GM19043 (cell line): ENCODE measurements at regions not wholly inside any gene's neighbourhood (a gene's known extent, or its start where the extent isn't known, plus 50 kb on each side); places are given as distances from the start of the nearest gene placed in this dataset.

Source experiments
- ATAC-seq: cut with Tn5 transposase; IDR thresholded peaks from one replicate; pipeline ENCODE4 v1.9.1; 2021; ENCODE audit warnings: low read depth; ENCODE audit not compliant: unreplicated experiment

DNA sequence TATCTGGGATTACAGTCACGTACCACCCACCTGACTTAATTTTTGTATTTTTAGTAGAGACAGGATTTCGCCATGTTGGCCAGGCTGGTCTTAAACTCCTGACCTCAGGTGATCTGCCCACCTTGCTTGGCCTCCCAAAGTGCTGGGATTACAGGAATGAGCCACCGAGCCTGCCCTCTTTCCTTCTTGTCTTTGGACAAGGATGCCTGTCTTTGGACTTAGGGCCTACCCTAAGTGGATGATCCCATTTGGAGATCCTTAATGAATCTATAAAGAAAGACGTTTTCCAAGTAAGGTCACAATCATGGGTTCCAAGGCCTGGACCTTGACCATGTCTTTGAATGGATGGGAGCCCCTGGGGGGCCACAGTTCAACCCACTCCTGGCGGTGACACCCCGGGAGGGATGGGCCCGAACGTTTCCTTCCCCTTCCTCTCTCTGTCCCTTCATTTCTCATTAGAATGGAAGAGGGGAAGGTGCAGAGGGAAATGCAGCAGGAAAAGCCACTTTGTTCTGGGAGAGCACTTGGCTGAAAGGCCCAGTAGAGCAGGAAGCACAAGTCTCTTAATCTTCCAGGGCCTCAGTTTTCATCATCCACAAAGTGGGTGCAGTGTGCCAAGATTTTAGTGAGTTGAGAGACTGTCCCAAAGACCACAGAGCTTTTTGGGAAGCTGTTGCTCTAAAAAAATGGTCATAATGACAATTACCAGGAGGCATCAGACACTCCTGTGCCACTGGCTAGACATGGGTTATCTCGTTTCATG, 353.3 kb downstream of the SEC14L1 start:
- ATAC-seq, result no peak

DNA sequence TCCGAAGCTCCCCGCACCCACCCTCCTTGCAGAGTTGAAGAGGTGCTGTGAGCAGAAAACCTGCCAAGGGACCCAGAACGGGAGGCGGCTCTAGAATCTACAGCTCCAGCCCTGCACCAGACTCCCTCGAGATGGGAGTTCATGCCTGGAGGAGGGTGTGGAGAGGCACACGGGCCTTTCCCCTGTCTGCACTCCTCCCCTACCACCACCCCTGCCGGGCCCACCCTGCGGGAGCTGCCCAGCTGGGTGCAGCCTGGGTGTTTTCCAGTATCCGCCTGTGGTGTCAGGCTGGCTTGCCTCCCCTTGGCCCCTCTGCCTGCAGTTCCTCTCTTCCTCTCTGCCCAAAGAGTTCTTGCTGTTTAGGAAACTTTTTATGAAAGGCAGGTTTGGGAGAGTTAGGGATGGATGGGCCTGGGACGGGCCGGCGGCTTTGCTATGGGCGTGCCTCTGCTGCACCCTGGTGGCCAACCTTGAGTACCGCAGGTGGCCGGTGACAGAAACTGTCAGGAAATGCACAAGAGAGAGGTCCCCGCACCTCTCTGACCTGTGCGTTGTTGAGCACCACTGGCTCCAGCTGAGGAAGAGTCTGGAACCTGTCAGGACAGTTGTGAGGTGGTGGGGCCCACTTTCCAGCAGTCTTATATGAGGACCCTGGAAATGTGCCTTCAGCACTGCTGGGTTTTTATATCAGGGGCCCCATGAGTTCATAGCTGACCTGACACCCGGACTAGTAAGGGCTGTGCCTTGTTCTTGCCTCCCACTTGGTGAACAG, 354.1 kb downstream of the SEC14L1 start:
- ATAC-seq, result no peak

DNA sequence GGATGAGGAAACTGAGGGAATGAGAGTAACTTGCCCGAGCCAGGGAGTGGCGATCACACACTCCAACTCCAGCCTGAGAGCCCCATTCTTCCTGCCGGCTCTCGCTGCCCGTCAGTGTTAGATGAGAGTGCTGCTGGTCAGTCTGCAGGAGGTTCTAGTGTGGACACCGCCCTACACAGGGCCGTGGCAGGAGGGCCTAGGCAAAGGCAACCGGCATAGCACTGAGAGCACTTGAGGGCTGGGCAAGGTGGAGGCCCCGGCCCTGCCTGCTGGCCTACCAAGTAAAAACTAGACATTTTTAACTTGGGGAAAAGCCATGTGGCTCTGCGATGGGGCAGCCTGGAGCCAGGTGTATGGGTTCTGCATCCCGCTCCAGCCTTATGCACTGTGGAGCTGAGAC, 354.8 kb downstream of the SEC14L1 start:
- no peak for ATAC-seq

DNA sequence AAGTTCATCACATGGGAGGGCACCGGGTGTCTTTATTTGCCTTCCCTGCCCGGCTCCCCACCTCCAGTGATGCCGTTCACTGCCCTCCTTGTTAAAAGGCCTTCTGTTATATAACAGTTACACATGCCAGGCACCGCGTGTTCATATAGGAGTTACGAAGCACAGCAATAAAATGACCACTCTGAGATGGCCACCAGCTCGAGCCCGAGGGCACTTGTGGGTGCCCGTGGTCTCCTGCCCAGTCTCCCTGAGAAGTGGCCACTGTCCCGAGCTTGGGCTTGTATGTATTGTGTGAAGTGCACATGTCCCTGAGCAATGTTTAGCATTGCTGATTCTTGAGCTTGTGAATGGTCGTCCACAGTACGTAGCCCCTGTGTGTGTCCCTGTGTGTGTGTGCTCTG, 355.6 kb downstream of the SEC14L1 start:
- ATAC-seq, result no peak

DNA sequence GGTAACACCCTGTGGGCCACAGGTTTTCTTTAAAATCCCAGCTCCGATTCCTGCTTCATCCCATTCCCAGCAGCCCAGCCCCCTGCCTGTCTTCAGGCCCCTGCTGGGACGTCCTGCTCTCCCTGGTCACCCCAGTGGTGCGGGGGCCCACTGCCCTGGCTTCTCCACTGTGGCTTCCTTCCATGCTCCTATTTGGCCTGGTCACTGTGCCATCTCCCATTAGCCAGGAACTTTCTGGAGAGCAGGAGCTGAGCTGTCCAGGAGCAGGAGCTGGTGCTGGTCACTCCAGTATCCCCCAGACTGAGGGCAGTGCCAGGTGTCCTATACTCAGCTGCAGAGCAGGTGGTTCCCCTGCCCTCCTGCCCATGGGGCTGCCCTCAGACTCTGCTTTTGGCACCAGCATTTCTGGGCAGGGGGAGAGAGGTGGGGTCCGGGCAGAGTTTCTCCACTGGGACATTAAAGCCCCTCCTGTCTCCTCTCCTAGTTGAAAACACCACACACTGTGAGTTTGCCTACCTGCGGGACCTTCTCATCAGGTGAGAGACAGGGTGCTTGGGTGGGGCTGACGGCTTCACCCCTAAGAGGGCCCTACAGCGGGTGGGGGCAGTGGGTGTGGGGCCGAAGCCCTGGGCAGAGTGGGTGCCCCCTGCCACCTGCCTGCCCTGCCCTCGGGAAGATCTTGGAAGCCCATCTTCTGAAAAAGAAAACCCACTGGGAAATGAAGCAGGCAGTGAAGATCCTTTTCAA, 356.2 kb downstream of the SEC14L1 start:
- ATAC-seq, result no peak

DNA sequence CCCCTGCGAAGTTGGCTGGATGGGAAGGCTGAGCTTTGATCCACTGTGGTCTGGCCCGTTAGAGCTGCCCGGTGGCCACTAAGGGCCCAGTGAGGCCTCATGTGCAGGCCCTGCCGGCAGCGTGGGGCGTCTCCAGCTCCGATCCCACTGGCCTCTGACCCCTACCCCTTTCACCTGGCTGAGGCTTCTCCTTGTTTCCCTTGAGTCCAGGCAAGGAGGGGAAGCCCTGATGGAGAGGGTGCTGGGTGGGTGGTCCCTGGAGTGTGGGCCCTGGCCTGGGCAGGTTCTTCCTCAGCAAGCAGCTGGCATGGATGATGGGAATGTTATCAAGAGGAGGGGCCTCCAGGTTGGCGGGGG, 356.8 kb downstream of the SEC14L1 start:
- no peak for ATAC-seq

DNA sequence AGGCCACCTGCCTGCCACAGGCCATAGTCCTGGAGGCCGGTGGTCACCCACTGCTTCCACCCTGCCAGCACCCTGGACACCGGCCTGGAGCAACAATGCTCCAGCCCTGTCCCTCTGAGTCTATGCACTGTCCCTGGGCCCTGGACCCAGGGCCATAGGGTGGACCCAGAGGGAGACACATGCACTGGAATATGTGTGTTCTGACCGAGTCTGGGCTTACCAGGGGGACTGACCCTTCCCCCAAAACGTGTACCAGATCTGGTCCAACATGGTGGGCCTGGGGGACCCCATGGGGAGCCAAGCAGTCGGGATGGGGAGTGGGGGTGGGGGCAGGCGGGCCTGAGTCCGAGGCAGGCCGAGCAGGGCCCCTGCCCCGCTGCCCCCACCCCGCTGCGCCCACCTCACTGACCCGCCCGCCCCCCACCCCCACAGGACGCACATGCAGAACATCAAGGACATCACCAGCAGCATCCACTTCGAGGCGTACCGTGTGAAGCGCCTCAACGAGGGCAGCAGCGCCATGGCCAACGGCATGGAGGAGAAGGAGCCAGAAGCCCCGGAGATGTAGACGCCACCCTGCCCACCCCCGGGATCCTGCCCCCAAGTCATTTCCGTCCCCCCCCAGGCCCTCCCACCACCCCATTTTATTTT, 357.4 kb downstream of the SEC14L1 start:
- ATAC-seq, result no peak

DNA sequence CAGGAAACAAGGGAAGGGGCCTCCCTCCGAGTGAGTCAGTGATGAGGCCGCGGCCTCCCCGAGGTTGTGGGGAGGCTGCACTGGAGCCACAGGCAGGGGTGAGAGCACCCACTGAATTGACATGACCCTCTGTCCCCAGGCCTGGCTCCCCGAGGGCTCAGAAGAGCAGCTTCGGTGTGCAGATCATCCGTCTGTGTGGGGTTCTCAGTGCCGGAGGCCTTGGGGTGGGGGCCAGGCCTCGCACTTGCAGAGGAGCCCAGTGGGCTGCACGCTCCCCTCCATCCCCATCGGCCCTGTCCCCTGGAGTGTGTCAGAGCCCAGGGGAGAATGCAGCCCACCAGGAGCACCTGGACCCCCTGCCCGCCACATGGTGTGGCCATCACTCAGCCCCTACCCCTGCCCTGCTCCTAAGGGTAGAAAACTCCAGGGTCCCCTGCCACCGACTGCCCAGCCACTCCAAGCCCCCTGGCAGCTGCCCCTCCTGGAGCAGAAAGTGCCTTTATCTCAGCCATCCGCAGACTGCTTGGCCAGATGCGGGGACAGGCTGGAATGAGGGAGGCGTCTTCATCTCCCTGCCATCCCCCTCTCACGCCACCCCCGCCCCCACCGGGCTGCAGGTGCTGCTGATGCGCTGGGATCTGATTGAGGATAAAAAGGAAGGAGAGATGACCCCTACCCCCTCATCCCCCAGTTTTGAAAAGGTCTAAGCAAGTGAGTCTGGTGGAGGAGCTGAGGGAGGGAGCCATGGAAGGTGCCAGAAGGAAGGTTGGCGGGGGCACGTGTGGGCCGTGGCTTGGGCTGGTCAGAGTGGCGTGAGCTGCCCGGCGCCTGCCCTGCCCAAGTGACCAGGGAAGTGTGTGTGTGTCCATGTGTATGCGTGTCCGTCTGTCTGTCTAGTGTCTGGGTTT, 358.3 kb downstream of the SEC14L1 start:
- ATAC-seq, result no peak

DNA sequence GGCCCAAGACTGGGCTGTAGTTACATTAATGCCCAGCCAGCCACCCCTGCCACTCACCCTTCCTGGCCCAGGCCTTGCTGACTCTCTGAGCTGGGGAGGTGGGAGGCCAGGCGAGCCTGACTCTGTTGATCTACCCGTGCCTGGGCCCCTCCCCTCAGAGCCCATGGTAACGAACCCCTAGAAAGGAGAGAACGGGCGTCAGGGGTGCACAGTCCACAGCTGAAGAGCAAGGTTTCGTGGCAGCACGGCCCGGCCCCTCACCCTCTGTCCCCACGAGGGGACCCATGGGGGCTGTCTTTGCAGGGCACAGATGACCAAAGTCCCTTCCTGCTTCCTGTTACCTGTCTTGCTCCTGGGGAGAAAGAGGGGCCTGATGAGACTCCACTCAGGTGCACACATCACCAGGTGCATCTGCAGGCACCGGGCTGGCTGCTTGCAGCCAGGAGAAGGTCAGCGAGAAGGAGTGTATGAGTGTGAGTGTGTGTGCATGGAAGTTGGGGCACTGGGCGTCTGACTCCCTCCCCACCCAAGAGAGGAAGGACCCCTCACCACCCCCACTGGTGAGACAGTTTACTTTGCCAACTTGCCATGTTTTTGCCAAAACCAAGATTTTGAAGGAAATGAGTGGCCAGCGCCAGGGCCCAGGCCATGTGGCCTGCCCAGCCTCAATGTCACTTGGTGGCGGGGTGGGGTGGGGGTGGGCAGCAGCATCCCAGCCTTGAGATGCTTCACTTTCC, 359.1 kb downstream of the SEC14L1 start:
- ATAC-seq, result no peak

DNA sequence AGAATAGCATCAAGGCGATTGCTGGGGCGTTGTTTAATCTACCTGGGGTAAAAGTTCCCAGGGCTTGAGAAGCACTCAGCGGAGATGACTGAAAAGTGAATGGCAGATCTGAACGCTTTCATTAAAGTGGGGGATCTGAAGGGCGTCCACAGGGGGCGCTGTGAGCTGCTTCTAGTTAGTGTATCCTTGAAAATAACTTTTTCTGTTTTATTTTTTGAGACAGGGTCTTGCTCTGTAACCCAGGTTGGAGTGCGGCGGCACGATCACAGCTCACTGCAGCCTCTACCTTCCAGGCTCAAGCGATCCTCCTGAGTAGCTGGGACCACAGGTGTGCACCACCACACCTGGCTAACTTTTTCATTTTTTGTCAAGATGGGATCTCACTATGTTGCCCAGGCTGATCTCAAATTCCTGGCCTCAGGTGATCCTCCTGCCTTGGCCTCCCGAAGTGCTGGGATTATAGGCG, 360.4 kb downstream of the SEC14L1 start:
- ATAC-seq, result no peak

DNA sequence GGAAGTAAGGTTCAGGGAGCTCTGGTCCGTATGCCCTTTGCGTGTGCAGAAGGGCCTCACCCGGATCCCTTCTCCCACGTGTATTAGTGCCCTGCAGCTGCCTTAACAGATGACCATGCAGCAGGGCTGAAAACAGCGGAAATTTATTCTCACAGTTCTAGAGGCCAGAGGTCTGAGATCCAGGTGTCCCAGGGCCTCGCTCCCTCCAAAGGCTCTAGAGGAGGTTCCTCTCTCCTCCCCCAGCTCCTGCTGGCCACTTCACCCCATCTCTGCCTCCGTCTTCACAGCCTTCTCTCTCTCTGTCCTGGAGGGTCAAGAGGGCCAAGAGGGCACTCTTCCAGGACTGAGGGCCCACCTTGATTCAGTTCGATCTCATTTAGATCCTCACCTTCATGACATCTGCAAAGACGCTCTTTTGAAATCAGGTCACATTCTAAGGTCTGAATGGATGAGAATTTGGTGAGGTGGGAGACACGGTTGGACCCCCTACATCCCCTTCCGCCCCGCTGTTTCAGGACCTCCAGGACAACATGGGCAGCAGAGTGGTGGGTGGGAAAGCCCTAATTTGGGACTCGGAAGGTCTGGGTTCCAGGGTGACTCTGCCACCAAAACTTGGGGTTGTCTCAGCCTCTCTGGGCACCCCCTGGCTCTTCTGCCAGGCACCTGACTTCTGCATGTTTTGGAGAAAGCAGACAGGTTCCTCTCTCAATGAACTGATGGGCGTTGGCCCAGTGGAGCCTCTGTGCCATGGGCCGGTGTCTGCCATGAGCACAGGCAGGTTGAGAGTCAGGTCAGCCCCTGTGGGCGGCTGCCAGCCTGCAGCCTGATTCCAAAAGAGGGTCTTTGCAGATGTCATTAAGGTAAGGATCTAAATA, 361.2 kb downstream of the SEC14L1 start:
- ATAC-seq, result no peak

DNA sequence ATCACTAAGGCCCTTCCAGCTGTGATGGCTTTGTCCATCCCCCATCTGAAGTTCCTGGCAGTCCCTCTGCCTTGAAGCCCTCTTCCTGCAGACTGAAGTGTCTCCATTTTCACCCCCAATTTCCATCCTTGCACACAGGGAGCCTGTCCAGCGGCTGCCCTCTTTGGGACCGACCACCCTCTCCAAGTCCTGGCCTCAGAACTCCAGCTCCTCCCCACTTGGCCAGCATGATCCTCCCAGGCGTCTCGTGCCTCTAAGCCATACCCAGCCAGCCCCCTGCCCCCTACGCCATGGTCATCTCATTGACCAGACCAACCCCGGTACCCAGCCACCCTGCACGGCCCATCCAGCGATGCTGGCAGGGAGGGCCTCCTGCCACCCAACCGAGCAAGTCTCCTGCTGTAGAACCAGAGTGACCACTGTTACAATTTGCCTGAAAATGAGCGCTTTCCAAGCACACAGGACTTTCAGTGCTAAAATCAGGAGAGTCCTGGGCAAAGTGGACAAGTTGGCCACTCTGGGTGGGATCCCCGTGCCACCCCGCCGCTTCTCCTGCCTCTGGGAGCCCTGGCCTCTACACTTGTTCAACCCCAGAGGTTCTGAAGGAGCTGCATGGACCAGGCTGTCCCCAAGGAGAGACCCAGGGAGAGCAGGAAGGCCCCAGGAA, 362.0 kb downstream of the SEC14L1 start:
- ATAC-seq, result no peak

DNA sequence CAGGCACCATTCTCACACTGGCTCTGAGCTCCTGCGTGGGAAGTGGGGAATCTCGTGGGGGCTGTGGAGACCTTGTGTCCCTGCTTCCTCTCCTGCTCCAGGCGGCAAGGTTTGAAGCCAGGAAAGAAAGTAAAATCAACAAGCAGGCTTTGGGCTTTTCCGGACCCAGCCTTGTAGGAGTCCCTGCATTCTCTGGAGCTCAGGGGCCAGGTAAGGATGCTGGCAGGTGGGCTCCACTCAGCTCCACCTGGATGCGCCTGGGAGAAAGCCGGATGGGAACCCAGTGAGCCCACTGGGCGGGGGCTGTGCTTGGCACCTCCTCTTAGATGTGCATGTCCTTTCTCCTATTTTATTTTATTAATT, 362.5 kb downstream of the SEC14L1 start:
- no peak for ATAC-seq

DNA sequence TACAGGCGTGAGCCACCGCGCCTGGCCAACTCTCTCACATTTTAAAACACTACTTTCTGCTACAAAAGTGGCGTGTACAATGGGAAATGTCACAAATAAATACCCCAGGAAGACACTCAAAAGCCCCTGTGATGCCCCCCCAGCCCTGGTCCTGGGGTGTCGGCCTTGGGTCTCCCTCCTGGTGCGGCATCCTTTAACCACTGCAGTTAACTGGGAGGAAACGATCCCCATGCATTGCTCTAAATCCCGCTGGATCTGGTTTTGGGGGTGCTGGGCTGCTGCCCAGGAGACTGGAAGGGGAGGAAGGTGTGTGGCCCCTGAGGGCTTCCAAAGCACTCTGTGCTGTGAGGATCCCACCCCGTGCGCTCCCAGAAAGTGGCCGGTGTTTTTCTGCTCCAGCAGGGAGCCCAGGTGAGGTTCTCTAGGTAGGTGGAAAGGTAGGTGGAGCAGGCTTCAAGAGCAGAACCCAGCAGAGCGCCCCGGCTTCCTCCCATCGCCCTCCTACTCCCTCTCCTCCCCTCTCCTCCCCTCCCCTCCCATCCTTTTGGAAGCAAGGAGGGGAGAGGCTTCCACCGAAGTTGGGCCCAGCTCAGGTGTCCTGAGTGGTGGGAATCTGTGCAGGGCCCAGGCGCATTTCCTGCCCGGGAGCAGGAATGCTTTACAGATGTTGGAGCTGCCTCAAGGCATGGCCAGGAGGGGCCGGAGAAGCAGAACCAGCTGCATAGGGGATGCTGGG, 363.3 kb downstream of the SEC14L1 start:
- ATAC-seq, result no peak

DNA sequence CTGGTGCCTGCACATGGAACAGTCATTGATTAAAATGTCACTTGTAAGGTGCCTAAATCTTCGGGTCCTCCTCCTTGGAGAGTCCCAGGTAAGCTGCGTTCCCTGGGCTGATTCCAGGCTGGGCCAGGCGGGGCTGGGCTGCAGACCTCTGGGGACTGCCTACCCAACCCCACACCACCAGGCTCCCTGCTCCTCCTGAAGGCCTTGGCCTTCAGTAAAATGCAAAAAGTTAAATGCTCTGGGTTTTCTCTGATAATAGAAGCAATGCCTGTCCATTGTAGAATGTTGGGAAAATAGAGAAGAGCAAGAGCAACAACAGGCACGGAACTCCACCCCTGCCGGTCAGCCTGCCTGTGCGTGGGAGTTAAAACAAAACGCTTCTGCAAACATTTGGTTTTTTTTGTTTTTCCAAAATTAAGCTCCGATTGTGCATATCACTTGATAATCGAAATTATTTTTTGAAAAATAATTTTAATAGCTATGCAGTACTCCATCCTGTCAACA, 363.9 kb downstream of the SEC14L1 start:
- ATAC-seq, result no peak

DNA sequence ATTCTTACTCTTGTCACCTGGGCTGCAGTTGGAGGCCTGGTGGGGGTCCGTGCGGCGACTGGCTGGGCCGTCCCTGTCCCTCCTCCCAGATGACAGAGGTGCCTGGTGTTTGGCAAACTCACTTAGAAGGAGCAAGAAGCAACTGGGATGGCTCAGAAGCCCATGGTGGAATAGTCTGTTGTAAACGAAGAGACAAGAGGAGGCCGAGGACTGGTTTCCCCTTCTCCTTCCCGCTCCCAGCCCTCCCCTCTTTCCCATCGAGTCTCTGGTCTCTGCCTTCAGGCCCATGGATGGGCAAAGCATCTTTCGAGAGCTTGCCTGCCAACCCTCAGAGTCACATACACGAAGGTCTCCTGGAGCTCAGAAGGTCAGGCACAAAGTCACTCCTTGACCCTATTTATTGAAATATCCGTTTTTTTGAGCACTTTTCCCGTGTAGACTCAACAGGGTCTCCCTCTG, 364.4 kb downstream of the SEC14L1 start:
- ATAC-seq, result no peak
